ENCODE measurements at regions not wholly inside any gene's neighbourhood (a gene's known extent, or its start where the extent isn't known, plus 50 kb on each side); places are given as distances from the start of the nearest gene placed in this dataset.

DNA sequence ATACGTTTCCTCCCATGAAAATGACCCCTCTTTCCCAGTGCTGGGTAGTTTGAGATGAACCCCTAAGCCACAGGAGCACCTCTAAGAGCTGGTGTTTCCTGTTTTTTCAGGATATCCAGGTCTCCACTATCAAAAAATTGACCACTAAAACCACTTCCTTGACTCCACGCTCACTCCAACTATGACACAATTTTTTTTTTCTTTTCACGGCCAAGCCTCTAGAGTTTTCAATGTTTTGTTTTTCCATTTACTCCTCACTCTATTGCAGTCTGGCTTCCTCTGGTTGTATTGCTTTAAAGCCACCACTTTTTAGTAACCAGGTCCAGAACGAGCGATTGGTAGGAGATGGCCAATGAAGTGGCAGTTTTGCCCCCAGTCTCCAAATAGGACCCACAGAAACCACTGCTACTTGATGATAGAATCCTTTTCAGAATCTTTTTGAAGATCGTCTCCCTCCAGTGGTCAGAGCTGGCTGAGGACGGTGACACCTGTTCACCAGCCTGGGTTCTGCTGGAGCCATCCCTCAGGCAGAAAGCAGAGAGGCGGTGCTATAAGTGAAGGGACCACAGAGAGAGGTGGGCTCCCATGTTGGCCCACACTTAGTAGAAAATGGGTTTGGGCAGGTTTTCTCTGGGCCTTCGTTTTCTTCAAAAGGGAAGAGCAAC, 454.4 kb downstream of the VRK1 start:
- Histone ChIP-seq H3K27ac (ENCODE audit: insufficient read depth, low read length) (no peak overlapping the region), H2BK120ac (ENCODE audit: low read depth, low read length) (no peak overlapping the region), H2BK15ac (ENCODE audit: low read depth, low read length) (no peak overlapping the region), H4K8ac (ENCODE audit: low read depth in 2 of 2, low read length in 2 of 2) (no peak overlapping the region), H2AFZ (replicated peaks; ENCODE audit: low read length, poor library complexity) (no peak overlapping the region), H3K79me1 (ENCODE audit: low read depth in 1 of 2, low read length in 2 of 2) (no peaks in the 10 kb centered on the region), H3K14ac (replicated peaks; ENCODE audit: low read depth, low read length) (no peak overlapping the region), H3K36me3 (ENCODE audit: control insufficient read depth, insufficient read depth, low read length) (no peaks in the 10 kb centered on the region), H2BK20ac (ENCODE audit: low read depth, low read length) (no peak overlapping the region), H3K27me3 (ENCODE audit: control insufficient read depth, insufficient read depth, low read length) (no peaks in the 10 kb centered on the region), H4K5ac (ENCODE audit: low read depth, low read length) (no peak overlapping the region), H3K9ac (ENCODE audit: low read depth, low read length) (no peak overlapping the region), H2BK5ac (ENCODE audit: low read depth, low read length, poor library complexity, severe bottlenecking) (no peak overlapping the region), H3K4me1 (ENCODE audit: control insufficient read depth, insufficient read depth, low read length) (no peaks in the 10 kb centered on the region), H3K9me3 (ENCODE audit: control insufficient read depth, insufficient read depth, low read length) (peaks cover 35% of the 10 kb centered on the region), H2AK9ac (replicated peaks; ENCODE audit: low read depth, low read length, poor library complexity) (no peak overlapping the region), H3K4ac (ENCODE audit: low read depth, low read length) (no peak overlapping the region), H3K18ac (ENCODE audit: low read depth, low read length) (no peak overlapping the region), H4K91ac (ENCODE audit: insufficient read depth, low read depth, low read length) (no peak overlapping the region), H4K20me1 (ENCODE audit: insufficient read depth, low read length) (no peaks in the 10 kb centered on the region), H3K4me3 (ENCODE audit: insufficient read depth, low read depth, low read length) (no peak overlapping the region), H3K9me1 (ENCODE audit: insufficient read depth, low read length) (no peaks in the 10 kb centered on the region), H3K56ac (ENCODE audit: extremely low read depth, insufficient read depth, low read length) (no peak overlapping the region), H3K23ac (ENCODE audit: low read depth, low read length) (no peak overlapping the region), H2AK5ac (ENCODE audit: low read depth, low read length) (no peak overlapping the region), H3K4me2 (ENCODE audit: low read depth, low read length) (no peak overlapping the region)
- 40% methylated on average over 1 of the region's 9 CpGs; no CpG with 5 or more reads in 1 of the 2 experiments for WGBS, 2 experiments (ENCODE audit: extremely low coverage in 2 of 2, insufficient read length in 1 of 2)
- in situ Hi-C loops (cut with MboI; ENCODE audit: low sequenced_read_pairs) = no loop called here
- intact Hi-C loops (cut with micrococcal nuclease) = no loop called here
- ATAC-seq (ENCODE audit: low read depth) = no peak
- TF ChIP-seq CEBPB (IDR thresholded peaks at IDR 0.05; ENCODE audit: low read depth, low read length) = no peak
- TF ChIP-seq MXI1 (IDR thresholded peaks at IDR 0.05; ENCODE audit: borderline replicate concordance, low read depth, low read length) = no peak
- no peak for TF ChIP-seq BHLHE40 (IDR thresholded peaks at IDR 0.05; ENCODE audit: low read depth, low read length)
- no peak for DNase-seq
- no TSS peak for BruUV-seq (replicated peaks)
- dilution Hi-C loops (cut with HindIII; ENCODE audit: low sequenced_read_pairs, unreplicated experiment) = no loop called here
- POLR2A ChIA-PET (ENCODE audit: unreplicated experiment) = no interaction called here
- CTCF ChIA-PET = no interaction called here

Measured in IMR-90 (cell line).